ENCODE measurements at regions not wholly inside any gene's neighbourhood (a gene's known extent, or its start where the extent isn't known, plus 50 kb on each side); places are given as distances from the start of the nearest gene placed in this dataset.

DNA sequence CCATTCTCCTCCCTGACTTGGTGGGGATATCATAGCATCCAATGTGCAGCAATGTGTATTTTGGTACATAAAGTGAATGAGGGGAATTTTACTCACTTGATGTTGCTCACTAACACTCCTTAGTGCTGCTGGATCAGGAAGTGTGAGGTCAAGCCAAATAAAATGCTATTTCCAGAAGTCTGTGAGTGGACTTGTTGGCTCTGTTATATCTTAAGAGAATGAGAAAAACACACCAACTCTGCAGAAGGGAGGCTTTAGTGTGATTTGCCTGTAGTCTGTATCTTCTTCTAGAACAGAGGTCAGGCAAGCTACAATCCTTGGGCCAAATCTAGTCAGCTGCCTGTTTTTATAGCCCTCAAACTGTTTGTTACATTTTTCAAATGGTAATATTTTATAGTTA lies 154.3 kb downstream of the POLR1F start:
- TF ChIP-seq SP1 (CRISPR knock-in tag; conservative IDR thresholded peaks at IDR 0.05), result no peak
- TF ChIP-seq ZBTB43 (CRISPR knock-in tag; IDR thresholded peaks at IDR 0.05), result no peak
- TF ChIP-seq NFATC4 (CRISPR knock-in tag; IDR thresholded peaks at IDR 0.05), result no peak
- TF ChIP-seq, protein P1, sequence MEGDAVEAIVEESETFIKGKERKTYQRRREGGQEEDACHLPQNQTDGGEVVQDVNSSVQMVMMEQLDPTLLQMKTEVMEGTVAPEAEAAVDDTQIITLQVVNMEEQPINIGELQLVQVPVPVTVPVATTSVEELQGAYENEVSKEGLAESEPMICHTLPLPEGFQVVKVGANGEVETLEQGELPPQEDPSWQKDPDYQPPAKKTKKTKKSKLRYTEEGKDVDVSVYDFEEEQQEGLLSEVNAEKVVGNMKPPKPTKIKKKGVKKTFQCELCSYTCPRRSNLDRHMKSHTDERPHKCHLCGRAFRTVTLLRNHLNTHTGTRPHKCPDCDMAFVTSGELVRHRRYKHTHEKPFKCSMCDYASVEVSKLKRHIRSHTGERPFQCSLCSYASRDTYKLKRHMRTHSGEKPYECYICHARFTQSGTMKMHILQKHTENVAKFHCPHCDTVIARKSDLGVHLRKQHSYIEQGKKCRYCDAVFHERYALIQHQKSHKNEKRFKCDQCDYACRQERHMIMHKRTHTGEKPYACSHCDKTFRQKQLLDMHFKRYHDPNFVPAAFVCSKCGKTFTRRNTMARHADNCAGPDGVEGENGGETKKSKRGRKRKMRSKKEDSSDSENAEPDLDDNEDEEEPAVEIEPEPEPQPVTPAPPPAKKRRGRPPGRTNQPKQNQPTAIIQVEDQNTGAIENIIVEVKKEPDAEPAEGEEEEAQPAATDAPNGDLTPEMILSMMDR (IDR thresholded peaks at IDR 0.05), result no peak
- no peak for TF ChIP-seq USF2 (CRISPR knock-in tag; IDR thresholded peaks at IDR 0.05)
